Esophagus muscularis mucosa (tissue), 4 donors: ENCODE measurements at regions not wholly inside any gene's neighbourhood (a gene's known extent, or its start where the extent isn't known, plus 50 kb on each side); places are given as distances from the start of the nearest gene placed in this dataset.

ENCODE experiments used
- DNase-seq: peaks from one replicate; pipeline ENCODE4 v3.0.0-alpha.2; 2017; ENCODE audit errors: extremely low spot score
- H3K27ac ChIP-seq, 4 donors: fragments of 200-600 bp; sonication (generic); replicated peaks in 1 of 4; 1 replicate in 3 of 4; 2 replicates in 1 of 4; pipeline ENCODE4 v1.5.1; 2016 to 2019; ENCODE audit warnings: mild to moderate bottlenecking in 1 of 4
- H3K27me3 ChIP-seq, 4 donors: fragments of 200-600 bp; sonication (generic); one replicate each; pipeline versions ENCODE4 v1.5.1 to v1.6.0; 2016 to 2019
- H3K36me3 ChIP-seq, 4 donors: fragments of 200-600 bp; sonication (generic); one replicate each; pipeline ENCODE4 v1.5.1; 2016 to 2019
- H3K4me1 ChIP-seq, 4 donors: fragments of 200-600 bp; sonication (generic); one replicate each; pipeline ENCODE4 v1.5.1; 2016 to 2019
- H3K4me3 ChIP-seq, 4 donors: fragments of 200-600 bp; sonication (generic); 1 replicate in 2 of 4; 2 replicates in 2 of 4; pipeline ENCODE4 v1.5.1; 2016 to 2019; ENCODE audit warnings: mild to moderate bottlenecking in 4 of 4, moderate library complexity in 1 of 4
- H3K9me3 ChIP-seq, 4 donors: fragments of 200-600 bp; sonication (generic); 1 replicate in 3 of 4; 2 replicates in 1 of 4; pipeline ENCODE4 v1.5.1; 2016 to 2019
- CTCF ChIP-seq, 3 experiments: fragments of 200-600 bp in 2 of 3; fragments of 450-650 bp in 1 of 3; sonication (generic) in 2 of 3; IDR thresholded peaks; one replicate each; pipeline ENCODE4 v1.5.1; 2017 to 2019; ENCODE audit warnings: antibody characterized with exemption in 3 of 3, mild to moderate bottlenecking in 2 of 3, moderate library complexity in 1 of 3
- EP300 ChIP-seq: sonication (generic); formaldehyde crosslinking; IDR thresholded peaks from one replicate; pipeline ENCODE4 v1.6.1; 2017; ENCODE audit warnings: antibody characterized with exemption
- POLR2A ChIP-seq: fragments of 450-650 bp; IDR thresholded peaks from one replicate; pipeline ENCODE4 v1.6.1; 2017; ENCODE audit warnings: antibody characterized with exemption, moderate library complexity, mild to moderate bottlenecking, low read depth
- POLR2AphosphoS5 ChIP-seq, 2 donors: sonication (generic); formaldehyde crosslinking; IDR thresholded peaks; one replicate each; pipeline ENCODE4 v1.6.1; 2017; ENCODE audit warnings: antibody characterized with exemption in 2 of 2
- WGBS: methylation state at CpG from one replicate; pipeline ENCODE4 v1.1.5; 2018; 5-methylcytosine and 5-hydroxymethylcytosine counted together
- intact Hi-C: fragments of 100-400 bp; cut with DNase I; formaldehyde crosslinking; loops from one replicate; pipeline ENCODE4 v1.15.1; 2023

DNA sequence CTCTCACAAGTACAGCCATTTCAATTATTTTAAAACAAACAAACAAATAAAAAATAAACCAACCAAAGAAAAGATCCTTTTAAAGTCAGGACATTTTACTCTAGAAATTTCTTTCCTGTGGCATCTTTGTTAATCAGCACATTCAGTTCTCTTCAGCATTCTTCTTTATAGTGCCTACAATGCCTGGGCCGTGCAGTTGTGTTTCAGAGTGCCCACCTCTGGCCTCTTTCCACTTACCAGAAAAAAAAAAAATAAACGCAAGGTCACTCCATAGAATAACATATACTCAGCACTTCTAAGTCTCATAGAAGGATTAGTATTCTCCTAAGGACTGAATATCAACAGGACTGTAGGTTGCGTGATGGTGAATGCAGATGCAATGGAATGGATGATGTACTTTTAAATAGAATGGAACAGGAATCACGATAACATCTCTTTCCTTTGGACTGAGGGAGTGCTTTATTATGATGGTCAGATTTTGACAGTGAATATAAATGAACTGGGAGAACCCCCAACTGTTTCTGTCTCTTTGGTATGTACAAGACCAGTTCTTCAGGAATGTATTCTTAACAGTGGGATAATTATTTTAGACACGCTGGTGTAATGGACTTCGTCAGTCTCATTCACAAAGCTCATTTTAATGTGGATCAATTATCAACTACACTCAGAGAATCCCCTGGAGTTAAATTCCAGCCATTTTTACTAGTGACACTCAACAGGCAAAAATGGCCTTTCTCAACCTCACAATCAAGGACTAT lies 125.0 kb upstream of the NBEA start:
- intact Hi-C loops: no loop called here
- Histone ChIP-seq H3K27ac (peak overlapping the region; percentile 15 to 39 (median 32)), H3K4me3 (no peak overlapping the region), H3K9me3 (peaks cover 0 to 5% (median 2%) of the 10 kb centered on the region in 4 donors), H3K27me3 (no peaks in the 10 kb centered on the region), H3K4me1 (peaks cover 8 to 22% (median 19%) of the 10 kb centered on the region in 4 donors), H3K36me3 (no peaks in the 10 kb centered on the region)
- WGBS: 41% methylated on average over 6 of the region's 6 CpGs
- TF ChIP-seq POLR2AphosphoS5 (IDR thresholded peaks at IDR 0.05) (no peak), EP300 (no peak), POLR2A (no peak), CTCF (IDR thresholded peaks at IDR 0.05) (no peak)
- no peak for DNase-seq

DNA sequence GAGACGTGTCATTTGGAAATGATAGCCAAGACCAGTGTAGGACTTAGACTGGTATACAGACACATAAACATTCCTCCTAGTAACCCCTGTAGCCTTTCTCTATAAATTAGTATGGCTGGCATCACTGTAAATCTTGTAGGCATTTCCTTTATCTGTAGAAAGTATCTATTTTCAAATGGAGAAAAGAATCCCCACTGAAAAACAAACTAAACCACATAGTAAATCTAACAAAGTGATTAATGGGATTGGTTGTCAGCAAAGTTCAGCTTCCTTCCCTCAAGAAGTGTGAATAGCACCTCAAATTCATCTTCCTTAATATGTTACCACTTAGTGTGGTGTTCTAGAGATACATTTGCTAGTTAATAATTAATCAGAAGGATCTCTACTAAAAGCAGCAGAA lies 119.4 kb upstream of the NBEA start:
- Histone ChIP-seq H3K4me3 (no peak overlapping the region), H3K27me3 (no peaks in the 10 kb centered on the region), H3K9me3 (no peaks in the 10 kb centered on the region), H3K4me1 (peaks cover 0 to 2% (median 2%) of the 10 kb centered on the region in 4 donors), H3K27ac (no peak overlapping the region), H3K36me3 (no peaks in the 10 kb centered on the region)
- DNase-seq: no peak
- TF ChIP-seq EP300 (no peak), POLR2AphosphoS5 (IDR thresholded peaks at IDR 0.05) (no peak), CTCF (IDR thresholded peaks at IDR 0.05) (no peak), POLR2A (no peak)
- 89% methylated on average over 1 of the region's 1 CpG for WGBS
- intact Hi-C loops: no loop called here

DNA sequence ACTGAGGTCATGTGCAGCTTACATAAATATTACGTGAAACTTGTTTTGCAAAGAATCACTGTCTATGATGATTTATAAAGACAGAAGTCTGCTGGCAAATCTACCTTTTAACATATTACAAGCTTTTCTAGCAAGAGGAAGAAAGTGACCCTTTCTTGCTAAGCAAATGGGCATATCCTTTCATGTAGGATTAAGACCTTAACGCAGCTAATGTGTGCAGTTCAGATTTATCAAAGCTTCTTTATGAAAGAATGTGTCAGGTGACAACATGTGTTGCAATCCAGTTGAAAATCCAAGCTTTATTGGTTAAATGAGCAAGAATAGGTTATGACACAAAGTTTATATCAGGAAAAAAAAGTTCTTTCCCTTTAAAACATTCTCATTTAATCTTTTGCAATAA lies 115.6 kb upstream of the NBEA start:
- no peak overlapping the region for H3K4me3 ChIP-seq
- TF ChIP-seq POLR2AphosphoS5 (IDR thresholded peaks at IDR 0.05): no peak
- TF ChIP-seq EP300: no peak
- TF ChIP-seq POLR2A: no peak
- TF ChIP-seq CTCF (IDR thresholded peaks at IDR 0.05): no peak
- no peak overlapping the region for H3K27ac ChIP-seq

DNA sequence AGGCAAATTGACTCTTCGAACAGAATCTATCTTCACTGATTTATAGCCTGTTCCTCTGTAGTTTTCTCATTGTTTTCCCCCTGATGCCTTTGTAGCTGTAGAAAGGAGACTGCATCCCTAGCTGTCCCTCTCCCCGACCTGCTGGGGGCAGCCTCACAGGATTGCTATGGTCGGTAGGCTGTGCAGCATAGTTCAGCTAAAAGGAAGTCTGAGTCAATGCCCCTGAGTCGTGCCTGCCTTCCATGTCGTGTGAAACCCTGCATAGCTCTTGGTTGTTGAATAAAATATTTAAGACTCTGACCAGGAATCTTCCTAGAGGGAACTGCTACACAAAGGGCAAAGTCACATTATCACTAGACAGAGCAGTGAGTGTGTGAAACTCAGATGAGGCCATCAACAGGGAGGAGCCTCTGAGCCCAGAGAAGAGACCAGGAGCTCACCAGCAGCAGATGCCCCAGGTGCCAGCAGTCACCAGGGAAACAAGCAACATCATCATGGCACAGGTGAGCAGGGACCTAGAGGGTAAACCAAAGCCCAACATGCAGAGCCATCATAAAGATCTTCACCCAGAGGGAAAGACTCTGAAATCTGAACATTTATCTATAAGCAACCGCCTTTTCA lies 108.4 kb upstream of the NBEA start:
- 57% methylated on average over 6 of the region's 6 CpGs for whole genome bisulfite sequencing
- Histone ChIP-seq H3K27me3 (no peaks in the 10 kb centered on the region), H3K36me3 (no peaks in the 10 kb centered on the region), H3K9me3 (peaks cover 0 to 7% (median 3%) of the 10 kb centered on the region in 4 donors), H3K4me3 (no peak overlapping the region), H3K4me1 (peaks cover 0 to 24% (median 10%) of the 10 kb centered on the region in 4 donors), H3K27ac (peak overlapping the region in 3 of 4 donors; percentile 12 to 45 (median 33))
- TF ChIP-seq POLR2AphosphoS5 (IDR thresholded peaks at IDR 0.05): no peak
- no peak for TF ChIP-seq CTCF (IDR thresholded peaks at IDR 0.05)
- TF ChIP-seq EP300: no peak
- no peak for TF ChIP-seq POLR2A
- intact Hi-C loops: no loop called here
- DNase-seq: no peak

More for the DNA sequence above, 115.6 kb upstream of the NBEA start:
- DNase-seq: no peak
- 58% methylated on average over 2 of the region's 2 CpGs for WGBS
- Histone ChIP-seq H3K9me3 (no peaks in the 10 kb centered on the region), H3K27me3 (no peaks in the 10 kb centered on the region), H3K4me1 (peaks cover 0 to 5% (median 1%) of the 10 kb centered on the region in 4 donors), H3K36me3 (no peaks in the 10 kb centered on the region)
- intact Hi-C loops: no loop called here
